H1 (cell line): ENCODE measurements at regions not wholly inside any gene's neighbourhood (a gene's known extent, or its start where the extent isn't known, plus 50 kb on each side); places are given as distances from the start of the nearest gene placed in this dataset.

ENCODE experiments used
- RBBP5 ChIP-seq: IDR thresholded peaks from 2 replicates; pipeline ENCODE4 v1.7.1; 2012; ENCODE audit warnings: low read depth, mild to moderate bottlenecking, inconsistent platforms, low read length, moderate library complexity, borderline replicate concordance

DNA sequence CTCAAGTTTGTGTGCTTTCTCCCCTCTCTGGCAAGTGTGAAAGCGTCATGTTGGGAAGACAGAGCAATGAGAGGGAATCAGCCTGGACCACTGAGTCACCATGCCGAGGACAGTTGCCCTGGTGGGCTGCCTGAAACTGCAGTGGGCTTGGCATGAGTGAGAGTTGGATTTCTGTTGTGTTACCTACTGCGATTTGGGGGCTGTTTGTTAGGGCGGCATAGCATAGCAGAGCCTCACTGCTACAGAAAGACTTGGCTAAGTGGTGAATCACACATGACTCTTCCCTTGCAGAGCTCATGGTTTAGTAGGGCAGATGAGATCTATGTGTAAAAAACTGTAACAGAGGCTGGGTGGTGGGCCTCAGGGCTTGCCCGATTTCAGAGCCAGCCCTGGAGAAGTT lies 324.6 kb downstream of the C16orf95 start (continued):
- no peak for TF ChIP-seq RBBP5
